ENCODE measurements at regions not wholly inside any gene's neighbourhood (a gene's known extent, or its start where the extent isn't known, plus 50 kb on each side); places are given as distances from the start of the nearest gene placed in this dataset.

GRCh38 chr2:157149270-157149669 lies 108.2 kb upstream of the GALNT5 start:
- H3K36me3 Mint-ChIP-seq = no peaks in the 10 kb centered on the region
- ChIA-PET POLR2A (no interaction called here), CTCF (no interaction called here)
- no peaks in the 10 kb centered on the region for H3K4me1 Mint-ChIP-seq
- Histone ChIP-seq H3K27ac (ENCODE audit: low read depth, low read length) (no peak overlapping the region), H3K9me3 (ENCODE audit: low read length) (no peaks in the 10 kb centered on the region), H3K36me3 (ENCODE audit: insufficient read depth, low read length) (no peaks in the 10 kb centered on the region), H3K4me1 (ENCODE audit: insufficient read depth, low read length) (no peaks in the 10 kb centered on the region), H3K27me3 (ENCODE audit: insufficient read depth, low read length, poor library complexity, severe bottlenecking) (no peaks in the 10 kb centered on the region), H3K4me3 (ENCODE audit: low read length) (no peak overlapping the region)
- H3K27ac Mint-ChIP-seq = no peak overlapping the region
- DNase-seq = no peak
- no peaks in the 10 kb centered on the region for H3K9me3 Mint-ChIP-seq
- no peak overlapping the region for H3K4me3 Mint-ChIP-seq
- peaks cover 0 to 10% of the 10 kb centered on the region in 2 donors for H3K27me3 Mint-ChIP-seq

- POLR2A ChIA-PET = no interaction called here
- Mint-ChIP-seq H3K36me3 (no peaks in the 10 kb centered on the region), H3K4me1 (no peaks in the 10 kb centered on the region), H3K27ac (no peak overlapping the region), H3K4me3 (no peak overlapping the region), H3K27me3 (peaks cover 1 to 6% of the 10 kb centered on the region in 2 donors), H3K9me3 (no peaks in the 10 kb centered on the region)
- Histone ChIP-seq H3K4me1 (ENCODE audit: insufficient read depth, low read length) (no peaks in the 10 kb centered on the region), H3K27ac (ENCODE audit: low read depth, low read length) (no peak overlapping the region), H3K4me3 (ENCODE audit: low read length) (no peak overlapping the region), H3K27me3 (ENCODE audit: insufficient read depth, low read length, poor library complexity, severe bottlenecking) (no peaks in the 10 kb centered on the region), H3K36me3 (ENCODE audit: insufficient read depth, low read length) (no peaks in the 10 kb centered on the region), H3K9me3 (ENCODE audit: low read length) (no peaks in the 10 kb centered on the region)
- DNase-seq = no peak
- CTCF ChIA-PET = no interaction called here
Measured at GRCh38 chr2:157150747-157151146, 106.8 kb upstream of the GALNT5 start.

- no peak overlapping the region for H3K4me3 Mint-ChIP-seq
- H3K36me3 Mint-ChIP-seq = no peaks in the 10 kb centered on the region
- H3K4me1 ChIP-seq (ENCODE audit: insufficient read depth, low read length) = no peaks in the 10 kb centered on the region
- DNase-seq = no peak
- no peaks in the 10 kb centered on the region for H3K9me3 ChIP-seq (ENCODE audit: low read length)
- POLR2A ChIA-PET = no interaction called here
- H3K27ac Mint-ChIP-seq = no peak overlapping the region
- H3K4me3 ChIP-seq (ENCODE audit: low read length) = no peak overlapping the region
- H3K36me3 ChIP-seq (ENCODE audit: insufficient read depth, low read length) = no peaks in the 10 kb centered on the region
- no peaks in the 10 kb centered on the region for H3K9me3 Mint-ChIP-seq
- no peaks in the 10 kb centered on the region for H3K27me3 ChIP-seq (ENCODE audit: insufficient read depth, low read length, poor library complexity, severe bottlenecking)
- no peak overlapping the region for H3K27ac ChIP-seq (ENCODE audit: low read depth, low read length)
- peaks cover 1 to 6% of the 10 kb centered on the region in 2 donors for H3K27me3 Mint-ChIP-seq
- CTCF ChIA-PET = no interaction called here
- no peaks in the 10 kb centered on the region for H3K4me1 Mint-ChIP-seq
Measured at GRCh38 chr2:157152362-157152761, 105.1 kb upstream of the GALNT5 start.

GRCh38 chr2:157155992-157156391 lies 101.5 kb upstream of the GALNT5 start:
- DNase-seq = no peak
- ChIA-PET CTCF (no interaction called here), POLR2A (no interaction called here)
- peaks cover 1 to 5% of the 10 kb centered on the region in 2 donors for H3K27me3 Mint-ChIP-seq
- Histone ChIP-seq H3K27ac (ENCODE audit: low read depth, low read length) (no peak overlapping the region), H3K9me3 (ENCODE audit: low read length) (no peaks in the 10 kb centered on the region), H3K36me3 (ENCODE audit: insufficient read depth, low read length) (no peaks in the 10 kb centered on the region), H3K4me3 (ENCODE audit: low read length) (no peak overlapping the region), H3K4me1 (ENCODE audit: insufficient read depth, low read length) (no peaks in the 10 kb centered on the region), H3K27me3 (ENCODE audit: insufficient read depth, low read length, poor library complexity, severe bottlenecking) (no peaks in the 10 kb centered on the region)
- no peaks in the 10 kb centered on the region for H3K4me1 Mint-ChIP-seq
- no peaks in the 10 kb centered on the region for H3K9me3 Mint-ChIP-seq
- no peaks in the 10 kb centered on the region for H3K36me3 Mint-ChIP-seq
- H3K4me3 Mint-ChIP-seq = no peak overlapping the region
- H3K27ac Mint-ChIP-seq = no peak overlapping the region

- Histone ChIP-seq H3K27ac (ENCODE audit: low read depth, low read length) (no peak overlapping the region), H3K4me3 (ENCODE audit: low read length) (no peak overlapping the region), H3K27me3 (ENCODE audit: insufficient read depth, low read length, poor library complexity, severe bottlenecking) (no peaks in the 10 kb centered on the region), H3K4me1 (ENCODE audit: insufficient read depth, low read length) (no peaks in the 10 kb centered on the region), H3K36me3 (ENCODE audit: insufficient read depth, low read length) (no peaks in the 10 kb centered on the region), H3K9me3 (ENCODE audit: low read length) (no peaks in the 10 kb centered on the region)
- CTCF ChIA-PET = no interaction called here
- Mint-ChIP-seq H3K36me3 (no peaks in the 10 kb centered on the region), H3K4me1 (no peaks in the 10 kb centered on the region), H3K4me3 (no peak overlapping the region), H3K9me3 (no peaks in the 10 kb centered on the region), H3K27me3 (peaks cover 1 to 5% of the 10 kb centered on the region in 2 donors), H3K27ac (no peak overlapping the region)
- POLR2A ChIA-PET = no interaction called here
- no peak for DNase-seq
Measured at GRCh38 chr2:157158111-157158510, 99.4 kb upstream of the GALNT5 start.

GRCh38 chr2:157159221-157159934 lies 98.1 kb upstream of the GALNT5 start:
- H3K27ac Mint-ChIP-seq = no peak overlapping the region
- Histone ChIP-seq H3K4me3 (ENCODE audit: low read length) (no peak overlapping the region), H3K9me3 (ENCODE audit: low read length) (no peaks in the 10 kb centered on the region), H3K36me3 (ENCODE audit: insufficient read depth, low read length) (no peaks in the 10 kb centered on the region), H3K27me3 (ENCODE audit: insufficient read depth, low read length, poor library complexity, severe bottlenecking) (no peaks in the 10 kb centered on the region), H3K27ac (ENCODE audit: low read depth, low read length) (no peak overlapping the region), H3K4me1 (ENCODE audit: insufficient read depth, low read length) (no peaks in the 10 kb centered on the region)
- H3K9me3 Mint-ChIP-seq = no peaks in the 10 kb centered on the region
- ChIA-PET CTCF (no interaction called here), POLR2A (no interaction called here)
- no peak overlapping the region for H3K4me3 Mint-ChIP-seq
- DNase-seq = no peak
- peaks cover under 1 to 5% of the 10 kb centered on the region in 2 donors for H3K27me3 Mint-ChIP-seq
- H3K36me3 Mint-ChIP-seq = no peaks in the 10 kb centered on the region
- no peaks in the 10 kb centered on the region for H3K4me1 Mint-ChIP-seq

GRCh38 chr2:157160111-157160510 lies 97.4 kb upstream of the GALNT5 start:
- Mint-ChIP-seq H3K4me3 (no peak overlapping the region), H3K27ac (no peak overlapping the region), H3K9me3 (no peaks in the 10 kb centered on the region), H3K27me3 (peaks cover 0 to 5% of the 10 kb centered on the region in 2 donors), H3K36me3 (no peaks in the 10 kb centered on the region), H3K4me1 (no peaks in the 10 kb centered on the region)
- no peaks in the 10 kb centered on the region for H3K4me1 ChIP-seq (ENCODE audit: insufficient read depth, low read length)
- no peak for DNase-seq
- POLR2A ChIA-PET = no interaction called here
- no peak overlapping the region for H3K4me3 ChIP-seq (ENCODE audit: low read length)
- H3K9me3 ChIP-seq (ENCODE audit: low read length) = no peaks in the 10 kb centered on the region
- no peak overlapping the region for H3K27ac ChIP-seq (ENCODE audit: low read depth, low read length)
- no peaks in the 10 kb centered on the region for H3K36me3 ChIP-seq (ENCODE audit: insufficient read depth, low read length)
- CTCF ChIA-PET = no interaction called here
- H3K27me3 ChIP-seq (ENCODE audit: insufficient read depth, low read length, poor library complexity, severe bottlenecking) = no peaks in the 10 kb centered on the region

GRCh38 chr2:157164370-157164769 lies 93.1 kb upstream of the GALNT5 start:
- H3K4me3 Mint-ChIP-seq = no peak overlapping the region
- no peak overlapping the region for H3K27ac ChIP-seq (ENCODE audit: low read depth, low read length)
- H3K27me3 Mint-ChIP-seq = peaks cover 0 to 5% of the 10 kb centered on the region in 2 donors
- ChIA-PET CTCF (no interaction called here), POLR2A (no interaction called here)
- H3K27ac Mint-ChIP-seq = no peak overlapping the region
- no peaks in the 10 kb centered on the region for H3K27me3 ChIP-seq (ENCODE audit: insufficient read depth, low read length, poor library complexity, severe bottlenecking)
- no peaks in the 10 kb centered on the region for H3K4me1 Mint-ChIP-seq
- H3K4me1 ChIP-seq (ENCODE audit: insufficient read depth, low read length) = no peaks in the 10 kb centered on the region
- no peaks in the 10 kb centered on the region for H3K9me3 Mint-ChIP-seq
- H3K9me3 ChIP-seq (ENCODE audit: low read length) = no peaks in the 10 kb centered on the region
- no peaks in the 10 kb centered on the region for H3K36me3 ChIP-seq (ENCODE audit: insufficient read depth, low read length)
- H3K36me3 Mint-ChIP-seq = no peaks in the 10 kb centered on the region
- no peak overlapping the region for H3K4me3 ChIP-seq (ENCODE audit: low read length)
- no peak for DNase-seq

GRCh38 chr2:157164891-157165290 lies 92.6 kb upstream of the GALNT5 start:
- Mint-ChIP-seq H3K4me3 (no peak overlapping the region), H3K27me3 (peaks cover 0 to 4% of the 10 kb centered on the region in 2 donors), H3K36me3 (no peaks in the 10 kb centered on the region), H3K9me3 (no peaks in the 10 kb centered on the region), H3K27ac (no peak overlapping the region), H3K4me1 (no peaks in the 10 kb centered on the region)
- no peaks in the 10 kb centered on the region for H3K9me3 ChIP-seq (ENCODE audit: low read length)
- H3K27me3 ChIP-seq (ENCODE audit: insufficient read depth, low read length, poor library complexity, severe bottlenecking) = no peaks in the 10 kb centered on the region
- H3K4me3 ChIP-seq (ENCODE audit: low read length) = no peak overlapping the region
- no peak overlapping the region for H3K27ac ChIP-seq (ENCODE audit: low read depth, low read length)
- DNase-seq = no peak
- CTCF ChIA-PET = no interaction called here
- POLR2A ChIA-PET = no interaction called here
- H3K36me3 ChIP-seq (ENCODE audit: insufficient read depth, low read length) = no peaks in the 10 kb centered on the region
- H3K4me1 ChIP-seq (ENCODE audit: insufficient read depth, low read length) = no peaks in the 10 kb centered on the region
